Stimulated activated effector memory CD8-positive, alpha-beta T cell treated with anti-CD3 and anti-CD28 coated beads, Interleukin-12 subunit alpha, Interleukin-12 subunit beta, amount 100 ng/mL, for 72 hours (primary cell): ENCODE measurements at regions not wholly inside any gene's neighbourhood (a gene's known extent, or its start where the extent isn't known, plus 50 kb on each side); places are given as distances from the start of the nearest gene placed in this dataset.

Experiments used
- ATAC-seq: fragments of 150-1000 bp; cut with Tn5 transposase; 2 replicates; pipeline ENCODE4 v1.10.0; 2021
- DNase-seq, 2 donors: peaks; one replicate each; pipeline ENCODE4 v3.0.0; 2021 to 2022; ENCODE audit warnings: low spot score in 2 of 2
- H3K27ac Mint-ChIP-seq: one replicate; pipeline ENCODE4 v1.8.0; 2022; ENCODE audit warnings: mild to moderate bottlenecking, mixed read lengths
- H3K36me3 Mint-ChIP-seq: one replicate; pipeline ENCODE4 v1.8.0; 2022; ENCODE audit warnings: mild to moderate bottlenecking, mixed read lengths
- H3K4me1 Mint-ChIP-seq: one replicate; pipeline ENCODE4 v1.8.0; 2022; ENCODE audit warnings: mixed read lengths
- H3K4me3 Mint-ChIP-seq: one replicate; pipeline ENCODE4 v1.8.0; 2022; ENCODE audit warnings: mild to moderate bottlenecking, mixed read lengths
- H3K9me3 Mint-ChIP-seq: one replicate; pipeline ENCODE4 v1.8.0; 2022; ENCODE audit warnings: mixed read lengths

- no peak for DNase-seq
- no peak for ATAC-seq
- Mint-ChIP-seq H3K9me3 (no peaks in the 10 kb centered on the region), H3K27ac (no peak overlapping the region), H3K4me1 (no peaks in the 10 kb centered on the region), H3K36me3 (no peaks in the 10 kb centered on the region), H3K4me3 (no peak overlapping the region)
Measured at GRCh38 chr5:171675511-171675910, 110.1 kb upstream of the SMIM23 start.

GRCh38 chr5:171676286-171676944 is 109.2 kb upstream of the SMIM23 start:
- no peaks in the 10 kb centered on the region for H3K36me3 Mint-ChIP-seq
- no peak overlapping the region for H3K4me3 Mint-ChIP-seq
- H3K27ac Mint-ChIP-seq, result no peak overlapping the region

GRCh38 chr5:171678646-171679045 is 107.0 kb upstream of the SMIM23 start:
- Mint-ChIP-seq H3K4me1 (no peaks in the 10 kb centered on the region), H3K36me3 (no peaks in the 10 kb centered on the region), H3K27ac (no peak overlapping the region), H3K9me3 (no peaks in the 10 kb centered on the region), H3K4me3 (no peak overlapping the region)
- DNase-seq, result no peak
- ATAC-seq, result no peak

More at GRCh38 chr5:171676286-171676944, 109.2 kb upstream of the SMIM23 start:
- ATAC-seq (no peak), DNase-seq (no peak)
- no peaks in the 10 kb centered on the region for H3K4me1 Mint-ChIP-seq
- no peaks in the 10 kb centered on the region for H3K9me3 Mint-ChIP-seq

- no peak overlapping the region for H3K27ac Mint-ChIP-seq
- no peaks in the 10 kb centered on the region for H3K36me3 Mint-ChIP-seq
- no peak overlapping the region for H3K4me3 Mint-ChIP-seq
- no peaks in the 10 kb centered on the region for H3K9me3 Mint-ChIP-seq
- no peaks in the 10 kb centered on the region for H3K4me1 Mint-ChIP-seq
- DNase-seq, result no peak
- no peak for ATAC-seq
Measured at GRCh38 chr5:171680485-171680884, 105.1 kb upstream of the SMIM23 start.

GRCh38 chr5:171681061-171681460 is 104.6 kb upstream of the SMIM23 start:
- no peak overlapping the region for H3K4me3 Mint-ChIP-seq
- ATAC-seq (no peak), DNase-seq (no peak)
- H3K27ac Mint-ChIP-seq, result no peak overlapping the region
- H3K9me3 Mint-ChIP-seq, result no peaks in the 10 kb centered on the region
- H3K4me1 Mint-ChIP-seq, result no peaks in the 10 kb centered on the region
- no peaks in the 10 kb centered on the region for H3K36me3 Mint-ChIP-seq

GRCh38 chr5:171681677-171682076 is 103.9 kb upstream of the SMIM23 start:
- Mint-ChIP-seq H3K27ac (no peak overlapping the region), H3K9me3 (no peaks in the 10 kb centered on the region), H3K36me3 (no peaks in the 10 kb centered on the region), H3K4me3 (no peak overlapping the region), H3K4me1 (no peaks in the 10 kb centered on the region)
- no peak for DNase-seq
- no peak for ATAC-seq

GRCh38 chr5:171682801-171683200 is 102.8 kb upstream of the SMIM23 start:
- H3K4me3 Mint-ChIP-seq, result no peak overlapping the region
- no peaks in the 10 kb centered on the region for H3K4me1 Mint-ChIP-seq
- ATAC-seq, result no peak
- no peaks in the 10 kb centered on the region for H3K36me3 Mint-ChIP-seq
- H3K9me3 Mint-ChIP-seq, result no peaks in the 10 kb centered on the region
- no peak overlapping the region for H3K27ac Mint-ChIP-seq
- no peak for DNase-seq

- Mint-ChIP-seq H3K36me3 (no peaks in the 10 kb centered on the region), H3K27ac (no peak overlapping the region), H3K9me3 (no peaks in the 10 kb centered on the region), H3K4me3 (no peak overlapping the region), H3K4me1 (no peaks in the 10 kb centered on the region)
- no peak for DNase-seq
- ATAC-seq, result no peak
Measured at GRCh38 chr5:171684169-171684568, 101.4 kb upstream of the SMIM23 start.

- no peak overlapping the region for H3K27ac Mint-ChIP-seq
- H3K36me3 Mint-ChIP-seq, result no peaks in the 10 kb centered on the region
- ATAC-seq, result no peak
- no peaks in the 10 kb centered on the region for H3K9me3 Mint-ChIP-seq
- no peak overlapping the region for H3K4me3 Mint-ChIP-seq
- DNase-seq, result no peak
- no peaks in the 10 kb centered on the region for H3K4me1 Mint-ChIP-seq
Measured at GRCh38 chr5:171688696-171689495, 96.7 kb upstream of the SMIM23 start.

GRCh38 chr5:171689853-171690417 is 95.7 kb upstream of the SMIM23 start:
- ATAC-seq (no peak), DNase-seq (no peak)
- Mint-ChIP-seq H3K4me1 (no peaks in the 10 kb centered on the region), H3K27ac (no peak overlapping the region), H3K36me3 (no peaks in the 10 kb centered on the region), H3K4me3 (no peak overlapping the region), H3K9me3 (no peaks in the 10 kb centered on the region)

- H3K9me3 Mint-ChIP-seq, result no peaks in the 10 kb centered on the region
- H3K27ac Mint-ChIP-seq, result no peak overlapping the region
- H3K4me1 Mint-ChIP-seq, result no peaks in the 10 kb centered on the region
- H3K36me3 Mint-ChIP-seq, result no peaks in the 10 kb centered on the region
- ATAC-seq (no peak), DNase-seq (no peak)
- no peak overlapping the region for H3K4me3 Mint-ChIP-seq
Measured at GRCh38 chr5:171692107-171692506, 93.5 kb upstream of the SMIM23 start.

GRCh38 chr5:171692936-171693335 is 92.7 kb upstream of the SMIM23 start:
- no peak for DNase-seq
- Mint-ChIP-seq H3K27ac (no peak overlapping the region), H3K36me3 (no peaks in the 10 kb centered on the region), H3K4me1 (no peaks in the 10 kb centered on the region), H3K9me3 (no peaks in the 10 kb centered on the region), H3K4me3 (no peak overlapping the region)
- no peak for ATAC-seq

GRCh38 chr5:171693412-171693811 is 92.2 kb upstream of the SMIM23 start:
- no peak overlapping the region for H3K27ac Mint-ChIP-seq
- H3K4me1 Mint-ChIP-seq, result no peaks in the 10 kb centered on the region
- DNase-seq, result no peak

GRCh38 chr5:171695804-171696203 is 89.8 kb upstream of the SMIM23 start:
- DNase-seq (no peak), ATAC-seq (no peak)
- no peak overlapping the region for H3K27ac Mint-ChIP-seq
- H3K4me3 Mint-ChIP-seq, result no peak overlapping the region
- H3K4me1 Mint-ChIP-seq, result no peaks in the 10 kb centered on the region
- no peaks in the 10 kb centered on the region for H3K36me3 Mint-ChIP-seq
- no peaks in the 10 kb centered on the region for H3K9me3 Mint-ChIP-seq

More at GRCh38 chr5:171693412-171693811, 92.2 kb upstream of the SMIM23 start:
- ATAC-seq, result no peak
- H3K36me3 Mint-ChIP-seq, result no peaks in the 10 kb centered on the region
- H3K9me3 Mint-ChIP-seq, result no peaks in the 10 kb centered on the region
- H3K4me3 Mint-ChIP-seq, result no peak overlapping the region

- H3K27ac Mint-ChIP-seq, result no peak overlapping the region
- H3K36me3 Mint-ChIP-seq, result no peaks in the 10 kb centered on the region
- H3K4me1 Mint-ChIP-seq, result no peaks in the 10 kb centered on the region
- H3K9me3 Mint-ChIP-seq, result no peaks in the 10 kb centered on the region
- no peak overlapping the region for H3K4me3 Mint-ChIP-seq
- peak; percentile 17 for ATAC-seq
- no peak for DNase-seq
Measured at GRCh38 chr5:171697221-171698102, 88.2 kb upstream of the SMIM23 start.
